Ammon's horn (tissue), 1 donor: ENCODE measurements at regions not wholly inside any gene's neighbourhood (a gene's known extent, or its start where the extent isn't known, plus 50 kb on each side); places are given as distances from the start of the nearest gene placed in this dataset.

Experiments used
- DNase-seq: peaks from one replicate; pipeline ENCODE4 v3.0.0-alpha.2; 2016; ENCODE audit warnings: low spot score

DNA sequence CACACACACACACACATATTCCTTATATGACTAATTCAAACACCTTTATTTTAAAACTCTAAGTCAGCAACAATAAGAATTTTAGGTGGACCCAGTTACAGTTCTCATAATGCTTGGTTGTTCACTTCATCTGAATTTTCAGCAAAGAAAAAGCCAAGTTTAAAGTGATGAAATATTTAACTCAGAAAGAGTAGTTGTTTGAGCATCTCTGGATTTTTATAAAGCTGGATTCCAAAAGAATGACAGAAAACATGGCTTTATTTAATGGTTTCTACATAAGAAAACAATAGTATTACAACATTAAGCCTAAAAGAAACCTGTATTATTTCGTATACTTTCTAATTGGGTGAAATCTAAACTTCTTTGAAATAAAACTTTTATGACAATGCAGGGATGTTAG, 54.2 kb upstream of the ADAMTS5 start:
- no peak for DNase-seq

DNA sequence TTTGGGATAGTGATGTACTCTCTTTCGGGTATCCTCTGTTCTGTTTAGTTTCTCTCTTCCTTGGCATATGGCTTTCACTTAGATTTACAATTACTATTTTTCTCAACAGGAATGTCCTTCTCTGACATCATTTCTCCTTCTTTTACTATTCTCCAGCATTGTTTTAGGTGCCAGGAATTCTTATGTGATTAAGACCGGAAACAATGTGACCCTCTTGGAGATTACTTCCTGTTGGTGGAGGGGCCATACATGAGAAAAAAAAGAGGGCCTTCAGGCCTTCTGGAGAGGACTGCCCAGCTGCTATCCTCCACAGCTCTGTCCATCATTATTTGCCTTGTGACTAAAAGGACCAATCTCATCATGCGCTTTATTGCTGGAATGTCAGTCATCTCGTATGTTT, 50.4 kb upstream of the ADAMTS5 start:
- DNase-seq, result no peak
